ENCODE measurements at regions not wholly inside any gene's neighbourhood (a gene's known extent, or its start where the extent isn't known, plus 50 kb on each side); places are given as distances from the start of the nearest gene placed in this dataset.

- no peak for DNase-seq
Measured at GRCh38 chr3:162764051-162764807, 1267.6 kb downstream of the OTOL1 start.

GRCh38 chr3:162764808-162765071, 1268.1 kb downstream of the OTOL1 start:
- DNase-seq = no peak

- no peak for DNase-seq
Measured at GRCh38 chr3:162765524-162765923, 1268.9 kb downstream of the OTOL1 start.

- DNase-seq = no peak
Measured at GRCh38 chr3:162769564-162769963, 1273.0 kb downstream of the OTOL1 start.

- DNase-seq = no peak
Measured at GRCh38 chr3:162770551-162770950, 1273.9 kb downstream of the OTOL1 start.

GRCh38 chr3:162774613-162775100, 1278.0 kb downstream of the OTOL1 start:
- no peak for DNase-seq

- DNase-seq = no peak
Measured at GRCh38 chr3:162776148-162776547, 1279.5 kb downstream of the OTOL1 start.

- DNase-seq = no peak
Measured at GRCh38 chr3:162777118-162777517, 1280.5 kb downstream of the OTOL1 start.

GRCh38 chr3:162780313-162780712, 1283.7 kb downstream of the OTOL1 start:
- DNase-seq = no peak

GRCh38 chr3:162799910-162800309, 1303.3 kb downstream of the OTOL1 start:
- no peak for DNase-seq

- DNase-seq = no peak
Measured at GRCh38 chr3:162802228-162802965, 1305.8 kb downstream of the OTOL1 start.

GRCh38 chr3:162810776-162811175, 1314.2 kb downstream of the OTOL1 start:
- no peak for DNase-seq

GRCh38 chr3:162842549-162843216, 1346.1 kb downstream of the OTOL1 start:
- DNase-seq = peak; percentile 2

GRCh38 chr3:162845918-162846317, 1349.3 kb downstream of the OTOL1 start:
- DNase-seq = no peak

- no peak for DNase-seq
Measured at GRCh38 chr3:162847511-162847910, 1350.9 kb downstream of the OTOL1 start.

GRCh38 chr3:162863579-162863978, 1367.0 kb downstream of the OTOL1 start:
- no peak for DNase-seq

GRCh38 chr3:162865466-162865865, 1368.9 kb downstream of the OTOL1 start:
- DNase-seq = no peak

GRCh38 chr3:162879021-162879562, 1382.5 kb downstream of the OTOL1 start:
- no peak for DNase-seq

GRCh38 chr3:162884373-162884772, 1387.8 kb downstream of the OTOL1 start:
- DNase-seq = peak; percentile 37

GRCh38 chr3:162892921-162893793, 1396.5 kb downstream of the OTOL1 start:
- DNase-seq = no peak

GRCh38 chr3:162897291-162897690, 1400.7 kb downstream of the OTOL1 start:
- DNase-seq = no peak

GRCh38 chr3:162932503-162932902, 1435.9 kb downstream of the OTOL1 start:
- no peak for DNase-seq

- no peak for DNase-seq
Measured at GRCh38 chr3:162933656-162934055, 1437.0 kb downstream of the OTOL1 start.
